GM18909 (cell line): ENCODE measurements at regions not wholly inside any gene's neighbourhood (a gene's known extent, or its start where the extent isn't known, plus 50 kb on each side); places are given as distances from the start of the nearest gene placed in this dataset.
"Not testable (repeated sequence)": the region's sequence is repeated elsewhere in the genome, so short reads cannot be mapped to it uniquely, and the experiment has no call there.

ENCODE experiments used
- ATAC-seq: cut with Tn5 transposase; IDR thresholded peaks from one replicate; pipeline ENCODE4 v1.9.1; 2021; ENCODE audit warnings: mild to moderate bottlenecking; ENCODE audit not compliant: unreplicated experiment, poor library complexity

DNA sequence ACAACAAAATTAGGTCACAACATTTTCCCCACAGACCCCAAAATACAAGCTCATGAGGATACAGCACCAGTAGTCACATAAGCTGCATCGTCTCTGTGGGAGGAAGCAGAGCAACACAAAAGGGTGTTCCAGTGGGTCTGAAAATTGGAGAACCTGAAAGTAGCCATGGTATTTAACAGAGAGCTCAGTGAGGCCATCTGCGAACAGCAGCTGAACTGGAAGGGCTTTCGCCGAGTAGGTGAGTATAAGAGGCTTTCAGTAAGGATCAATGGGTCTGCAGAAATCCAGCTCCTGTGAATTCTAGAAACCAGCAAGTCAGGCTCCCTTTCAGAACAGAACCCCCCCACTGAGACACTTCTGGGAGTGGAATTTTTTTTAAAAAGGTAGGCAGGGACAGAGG, 120.0 kb upstream of the RREB1 start:
- ATAC-seq, result no peak

DNA sequence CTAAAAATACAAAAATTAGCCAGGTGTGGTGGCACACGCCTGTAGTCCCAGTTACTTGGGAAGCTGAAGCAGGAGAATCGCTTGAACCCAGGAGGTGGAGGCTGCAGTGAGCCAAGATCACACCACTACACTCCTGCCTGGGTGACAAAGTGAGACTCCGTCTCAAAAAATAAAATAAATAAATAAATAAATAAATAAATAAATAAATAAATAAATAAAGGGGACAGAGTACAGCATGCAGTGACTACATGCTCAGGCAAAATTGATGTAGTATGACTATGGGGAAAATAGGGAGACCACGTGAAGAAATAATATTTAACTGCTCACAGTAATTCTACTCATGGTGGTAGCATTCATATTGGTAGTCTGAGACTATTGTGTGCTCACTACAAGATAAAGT, 117.7 kb upstream of the RREB1 start:
- not testable (repeated sequence) for ATAC-seq

DNA sequence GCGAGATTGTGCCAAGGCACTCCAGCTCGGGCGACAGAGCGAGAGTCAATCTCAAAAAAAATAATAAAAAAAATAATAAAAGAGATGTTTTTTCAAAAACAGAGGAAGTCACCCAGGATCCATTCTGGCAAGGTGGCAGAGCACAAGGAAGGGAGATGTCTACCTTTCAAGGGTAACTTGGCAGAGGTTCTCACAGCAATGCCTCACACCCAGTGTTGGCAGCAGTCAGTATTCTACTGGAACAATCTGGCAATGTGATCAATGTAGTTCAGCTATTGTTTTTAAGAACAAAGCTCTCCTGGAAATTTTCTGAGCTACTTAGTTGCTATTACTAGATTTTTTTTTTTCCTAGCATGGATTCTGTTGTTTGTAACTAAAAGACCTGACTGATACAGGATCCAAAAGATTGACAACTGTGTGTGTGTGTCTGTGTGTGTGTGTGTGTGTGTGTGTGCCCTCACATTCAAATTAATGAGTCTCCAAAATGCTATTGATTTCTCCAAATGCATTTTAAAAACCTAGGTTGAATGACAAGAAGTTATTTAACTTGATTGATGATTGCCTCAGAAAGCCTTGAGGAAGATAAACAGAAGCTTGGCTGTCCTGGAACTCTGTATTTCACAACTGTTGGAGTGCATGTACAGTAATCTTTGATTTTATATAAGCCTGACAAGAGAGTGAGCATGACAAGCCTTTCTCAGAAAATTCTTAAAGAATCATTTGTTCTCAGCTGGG, 114.1 kb upstream of the RREB1 start:
- ATAC-seq, result no peak

DNA sequence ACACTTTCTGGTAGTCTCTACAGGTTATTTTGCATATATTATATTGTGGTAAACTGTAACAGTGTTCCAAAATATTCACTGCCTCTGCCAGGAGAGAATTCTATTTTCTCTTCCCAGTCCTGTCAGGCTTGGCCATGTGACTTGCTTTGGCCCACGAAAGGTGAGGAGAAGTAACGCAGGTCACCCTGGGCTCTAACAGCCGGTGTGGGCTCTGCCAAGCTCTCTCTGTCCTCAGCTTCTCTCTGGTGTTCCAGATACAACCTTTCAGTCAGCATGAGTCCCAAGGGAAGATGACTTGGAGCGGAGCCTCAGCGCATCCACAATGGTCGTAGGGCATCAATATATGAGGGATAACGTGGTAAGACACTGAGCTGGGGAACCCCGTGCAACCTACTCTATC, 113.0 kb upstream of the RREB1 start:
- ATAC-seq, result no peak

DNA sequence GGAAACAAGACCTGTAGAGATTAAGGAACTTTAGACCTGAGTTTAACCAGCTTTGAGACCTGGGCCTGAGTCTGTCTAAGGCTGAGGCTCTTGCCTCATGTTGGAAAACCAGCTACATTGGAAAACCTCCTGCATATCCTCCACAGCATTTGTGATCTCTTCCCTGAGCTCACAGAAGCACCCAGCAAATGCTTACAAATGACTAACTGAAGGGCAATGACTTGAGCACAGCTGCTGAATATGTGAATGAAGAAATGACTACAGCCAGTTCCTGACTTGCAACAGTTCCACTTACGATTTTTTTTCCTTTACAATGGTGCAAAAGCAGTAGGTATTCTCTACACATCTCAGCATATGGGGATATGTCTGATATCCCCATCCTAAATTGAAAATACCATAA, 112.4 kb upstream of the RREB1 start:
- no peak for ATAC-seq

DNA sequence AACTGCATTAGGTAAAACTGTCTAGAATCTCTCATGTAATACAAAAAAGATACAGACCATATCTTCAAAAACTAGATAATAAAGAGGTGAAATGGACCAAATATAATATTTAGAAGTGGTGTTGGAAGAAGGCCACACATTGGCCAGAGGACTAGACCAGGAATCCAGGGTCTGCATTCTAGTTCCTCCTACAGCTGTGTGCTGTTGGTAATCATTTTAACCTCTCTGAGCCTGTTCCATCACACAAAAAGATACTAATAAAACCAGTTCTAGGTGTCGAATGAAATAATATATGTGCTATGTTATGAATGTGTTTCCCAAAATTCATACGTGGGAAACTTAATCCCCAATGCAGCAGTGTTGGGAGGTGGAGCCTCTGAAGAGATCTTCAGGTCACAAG, 111.6 kb upstream of the RREB1 start:
- ATAC-seq, result no peak

DNA sequence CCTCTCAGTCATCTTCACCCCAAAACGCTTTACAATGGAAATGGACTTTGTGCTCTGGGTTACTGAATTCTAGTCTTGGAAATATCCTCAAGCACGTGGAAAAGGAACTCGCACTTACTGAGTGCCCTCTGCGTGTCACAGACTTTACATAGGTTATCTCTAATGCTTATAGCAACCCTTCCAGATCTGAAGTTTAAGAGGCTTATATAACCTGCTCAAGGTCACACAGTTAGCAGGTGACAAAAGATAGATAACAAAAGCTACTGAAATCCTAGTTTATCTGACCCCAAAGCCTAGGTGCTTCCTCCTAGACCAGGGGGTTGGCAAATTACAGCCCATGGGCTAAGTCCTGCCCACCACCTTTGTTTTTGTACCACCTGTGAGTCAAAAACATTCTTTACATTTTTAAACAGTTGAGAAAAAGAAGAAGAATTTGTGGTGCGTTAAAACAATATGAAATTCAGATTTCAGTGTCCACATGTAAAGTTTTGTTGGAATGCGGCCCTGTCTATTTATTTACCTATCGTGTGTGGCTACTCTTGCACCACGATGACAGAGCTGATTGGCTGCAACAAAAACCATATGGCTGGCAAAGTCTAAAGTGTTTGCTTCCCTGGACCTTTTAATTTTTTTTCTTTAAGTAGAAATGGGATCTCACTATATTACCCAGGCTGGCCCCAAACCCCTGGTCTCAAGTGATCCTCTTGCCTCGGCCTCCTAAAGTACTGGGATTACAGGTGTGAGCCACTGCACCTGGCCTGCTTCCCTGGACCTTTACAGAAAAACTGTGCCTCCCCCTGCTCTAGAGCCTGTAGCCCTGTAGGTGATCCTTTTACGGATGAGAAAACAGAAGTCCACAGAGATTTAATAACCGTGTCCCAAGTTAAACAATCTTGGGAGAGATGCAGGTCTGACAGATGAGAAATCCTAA, 110.2 kb upstream of the RREB1 start:
- ATAC-seq, result no peak

DNA sequence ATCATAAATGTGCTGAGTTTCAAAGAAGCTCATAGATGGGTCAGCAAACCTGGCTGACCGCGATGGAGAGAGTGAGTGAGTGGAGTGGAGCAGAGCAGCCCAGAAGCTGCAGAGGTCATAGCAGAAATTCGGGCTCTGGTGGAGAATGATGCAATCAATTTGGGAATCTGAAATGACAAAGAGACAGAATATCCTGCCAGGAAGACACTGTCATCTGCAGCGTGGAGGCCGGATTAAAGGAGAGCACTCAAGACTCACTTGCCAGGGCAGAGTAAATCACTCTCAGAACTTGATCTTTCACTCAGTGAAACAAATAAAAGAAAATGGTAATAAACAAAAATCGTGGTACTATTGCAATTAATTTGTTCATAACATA, 109.6 kb upstream of the RREB1 start:
- ATAC-seq, result no peak

DNA sequence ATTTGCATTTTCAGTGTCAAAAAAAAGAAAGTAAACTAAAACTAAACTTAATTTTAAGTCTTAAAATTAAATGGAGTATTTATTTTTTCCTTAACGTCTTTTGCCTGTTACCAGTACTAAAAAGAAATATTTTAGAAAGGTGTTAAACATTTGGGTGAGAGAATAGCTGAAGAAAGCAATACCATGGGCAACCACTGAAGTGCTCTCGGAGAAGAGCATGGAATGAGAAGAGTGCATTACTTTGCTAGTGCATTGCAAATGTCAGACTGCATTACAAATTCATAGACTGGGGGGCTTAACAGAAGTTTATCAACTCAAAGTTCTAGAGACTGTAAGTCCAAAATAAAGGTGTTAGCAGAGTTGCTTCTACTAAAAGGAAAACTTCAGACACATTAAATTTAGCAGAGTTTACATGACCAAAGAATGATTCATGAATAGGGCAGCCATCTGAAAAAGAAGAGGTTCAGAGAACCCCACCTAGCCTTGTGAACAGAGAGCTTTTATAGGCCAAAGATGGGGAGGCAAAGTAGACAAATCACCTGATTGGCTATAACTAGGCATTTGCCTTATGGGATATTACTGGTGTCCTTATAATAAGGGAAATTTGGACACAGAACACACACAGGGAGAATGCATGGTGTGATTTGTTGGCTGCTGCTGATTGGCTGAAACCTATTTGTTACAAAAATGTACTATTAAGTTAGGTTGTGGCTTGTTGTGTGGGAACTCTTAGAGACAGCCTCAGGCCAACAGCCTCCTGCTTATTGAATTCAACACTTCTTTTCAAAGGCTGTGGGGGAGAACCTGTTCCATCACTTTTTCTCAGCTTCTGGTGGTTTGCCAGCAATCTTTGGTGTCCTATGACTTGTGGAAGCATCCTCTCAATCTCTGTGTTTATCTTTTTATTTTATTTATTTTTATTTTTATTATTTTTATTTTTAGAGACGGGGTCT, 106.7 kb upstream of the RREB1 start:
- ATAC-seq, result no peak

DNA sequence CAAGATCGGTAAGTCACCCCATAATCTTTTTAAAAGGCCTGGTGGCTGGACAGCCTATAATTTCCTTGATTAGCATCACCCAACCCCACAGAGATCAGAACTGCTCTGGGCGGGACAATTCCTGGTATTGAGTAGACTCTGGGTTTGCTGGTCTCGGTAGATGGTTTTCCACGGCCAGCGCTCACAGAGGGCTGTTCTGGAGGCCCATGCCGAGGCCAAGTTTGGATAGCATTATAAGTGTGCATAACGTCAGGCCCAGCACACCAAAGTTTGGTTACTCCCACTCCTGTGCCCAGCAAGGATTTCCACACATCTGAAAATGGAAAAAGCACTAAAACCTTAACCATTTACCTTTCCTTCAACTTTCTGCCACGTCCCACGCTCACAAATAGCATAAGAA, 104.7 kb upstream of the RREB1 start:
- no peak for ATAC-seq

DNA sequence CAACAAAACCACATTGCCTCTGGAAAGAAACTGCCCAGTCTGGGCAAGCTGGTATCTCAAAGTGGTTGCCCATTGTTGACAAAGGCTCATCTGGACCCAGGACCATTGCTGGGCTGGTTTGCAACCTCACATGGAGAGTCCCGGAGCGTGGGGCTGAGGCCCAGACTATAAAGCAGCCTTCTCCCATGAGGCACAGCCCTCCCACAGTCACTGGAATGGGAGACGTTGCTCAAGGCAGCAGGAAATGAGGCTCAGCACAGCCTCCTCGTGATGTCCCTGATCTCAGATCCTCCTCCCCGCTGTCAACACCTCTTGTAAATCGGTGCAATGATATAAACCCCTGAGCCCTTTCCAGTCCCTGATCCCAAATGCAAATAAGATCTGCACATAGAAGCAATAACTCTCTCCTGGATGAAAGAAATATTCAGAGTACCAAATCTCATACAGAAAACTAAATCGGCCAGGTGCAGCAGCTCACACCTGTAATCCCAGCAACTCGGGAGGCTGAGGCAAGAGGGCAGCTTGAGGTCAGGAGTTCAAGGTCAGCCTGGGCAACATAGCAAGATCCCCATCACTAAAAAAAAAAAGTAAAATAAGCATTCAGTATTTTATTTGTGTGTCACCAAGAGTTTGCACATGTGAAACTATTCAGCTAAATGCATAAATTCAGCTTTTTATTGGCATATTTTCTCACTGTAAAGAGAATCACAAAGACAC, 103.0 kb upstream of the RREB1 start:
- ATAC-seq, result no peak

DNA sequence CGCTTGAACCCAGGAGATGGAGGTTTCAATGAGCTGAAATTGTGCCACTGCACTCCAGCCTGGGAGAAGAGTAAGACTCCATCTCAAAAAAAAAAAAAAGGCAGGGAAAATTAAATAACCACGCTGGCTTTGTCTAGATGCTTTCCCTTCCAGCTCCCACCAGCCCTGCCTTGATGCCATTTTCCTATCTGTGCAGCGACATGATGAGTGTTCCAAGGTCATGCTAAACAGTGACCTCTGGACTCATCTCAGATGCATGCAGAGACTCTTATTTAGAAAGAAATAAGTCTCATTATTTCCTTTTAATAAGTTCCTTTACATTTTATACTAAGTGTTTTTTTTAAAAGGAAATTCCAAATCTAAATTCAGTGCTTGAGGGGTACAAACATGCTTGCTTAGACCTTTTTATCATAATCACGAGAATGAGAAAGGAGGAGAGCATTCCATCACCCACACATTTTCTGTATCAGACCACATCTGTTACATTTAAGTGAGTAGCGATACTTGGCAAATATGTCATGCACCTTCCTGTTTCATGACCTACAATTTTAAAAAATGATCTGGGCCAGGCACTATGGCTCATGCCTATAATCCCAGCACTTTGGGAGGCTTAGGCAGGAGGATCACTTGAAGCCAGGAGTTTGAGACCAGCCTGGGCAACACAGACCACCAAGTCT, 101.1 kb upstream of the RREB1 start:
- ATAC-seq, result no peak

DNA sequence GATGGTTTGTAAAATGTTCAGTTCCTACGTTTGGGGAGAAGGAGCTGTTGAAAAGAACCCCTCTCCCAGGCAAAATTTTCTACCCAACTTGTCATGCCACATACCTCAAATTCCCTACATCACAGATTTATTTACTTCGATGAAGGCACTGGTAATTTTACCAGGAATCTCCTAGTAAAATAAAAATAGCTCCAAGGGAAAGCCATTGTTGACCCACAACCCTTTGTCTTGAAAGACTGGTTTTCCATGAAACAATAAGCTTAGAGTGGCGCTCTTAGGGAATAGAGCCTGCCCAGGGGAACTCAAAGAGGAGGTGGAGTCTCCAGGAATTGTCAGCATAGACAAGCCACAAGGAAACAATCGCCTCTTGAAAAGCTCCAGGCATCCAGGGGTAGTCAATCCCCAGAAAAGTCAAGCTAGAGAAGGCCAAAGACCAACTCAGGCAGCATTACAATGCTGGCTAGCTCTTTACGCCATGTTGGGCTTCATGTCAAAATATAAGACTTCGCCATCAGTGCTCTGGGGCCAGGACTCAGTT, 99.2 kb upstream of the RREB1 start:
- ATAC-seq, result no peak

DNA sequence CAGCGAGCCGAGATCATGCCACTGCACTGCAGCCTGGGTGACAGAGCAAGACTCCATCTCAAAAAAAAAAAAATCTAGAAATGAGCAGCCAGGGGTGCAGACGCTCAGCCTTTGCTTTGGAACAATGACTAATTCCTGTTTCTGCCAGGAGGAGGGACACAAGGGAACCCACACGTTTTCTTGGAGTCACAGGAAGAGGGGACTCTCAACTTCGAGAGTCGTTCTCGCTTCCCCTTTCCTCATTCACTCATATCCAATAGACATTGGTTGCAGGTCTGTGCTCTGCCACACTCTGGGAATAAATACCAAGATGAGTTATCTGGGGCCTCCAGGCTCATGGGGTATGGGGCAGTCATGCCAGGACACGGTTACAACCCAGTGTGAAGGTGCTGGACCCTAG, 91.5 kb upstream of the RREB1 start:
- ATAC-seq, result no peak

DNA sequence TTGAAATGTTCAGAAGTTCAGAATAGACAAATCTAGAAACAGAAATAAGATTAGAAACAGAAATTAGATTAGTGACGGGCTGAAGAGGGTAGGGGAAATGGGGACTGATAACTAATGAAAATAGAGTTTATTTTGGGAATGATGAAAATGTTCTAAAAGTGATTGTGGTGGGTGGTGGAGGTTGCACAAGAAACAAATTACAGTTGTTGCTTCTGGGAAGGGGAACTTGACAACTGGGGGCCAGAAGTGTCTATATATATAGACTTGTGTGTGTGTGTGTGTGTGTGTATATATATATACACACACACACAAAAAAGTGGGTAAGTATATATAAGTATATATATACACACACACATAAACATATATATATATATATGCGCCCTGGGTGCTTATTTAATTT, 86.5 kb upstream of the RREB1 start:
- no peak for ATAC-seq

DNA sequence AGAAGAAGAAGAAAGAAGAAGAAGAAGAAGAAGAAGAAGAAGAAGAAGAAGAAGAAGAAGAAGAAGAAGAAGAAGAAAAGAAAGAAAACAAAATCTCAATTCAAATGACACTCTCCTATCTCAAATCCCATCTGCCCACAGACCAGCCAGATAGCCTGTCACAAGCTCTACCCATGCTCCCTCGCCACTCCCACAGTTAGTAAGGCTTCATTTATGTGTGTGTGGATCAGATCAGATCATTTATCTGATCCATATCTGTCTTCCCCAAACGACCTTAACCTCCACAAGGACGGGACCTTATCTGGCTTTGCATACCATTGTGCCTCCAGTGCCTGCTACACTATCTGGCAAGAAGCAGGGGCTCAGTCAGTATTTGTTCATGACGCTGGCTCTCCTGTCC, 81.9 kb upstream of the RREB1 start:
- ATAC-seq, result no peak

DNA sequence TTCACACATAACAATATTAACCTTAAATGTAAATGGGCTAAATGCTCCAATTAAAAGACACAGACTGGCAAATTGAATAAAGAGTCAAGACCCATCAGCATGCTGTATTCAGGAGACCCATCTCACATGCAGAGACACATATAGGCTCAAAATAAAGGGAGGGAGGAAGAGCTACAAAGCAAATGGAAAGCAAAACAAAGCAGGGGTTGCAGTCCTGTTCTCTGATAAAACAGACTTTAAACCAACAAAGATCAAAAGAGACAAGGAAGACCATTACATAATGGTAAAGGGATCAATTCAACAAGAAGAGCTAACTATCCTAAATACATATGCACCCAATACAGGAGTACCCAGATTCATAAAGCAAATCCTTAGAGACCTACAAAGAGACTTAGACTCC, 78.8 kb upstream of the RREB1 start:
- ATAC-seq, result not testable (repeated sequence)

DNA sequence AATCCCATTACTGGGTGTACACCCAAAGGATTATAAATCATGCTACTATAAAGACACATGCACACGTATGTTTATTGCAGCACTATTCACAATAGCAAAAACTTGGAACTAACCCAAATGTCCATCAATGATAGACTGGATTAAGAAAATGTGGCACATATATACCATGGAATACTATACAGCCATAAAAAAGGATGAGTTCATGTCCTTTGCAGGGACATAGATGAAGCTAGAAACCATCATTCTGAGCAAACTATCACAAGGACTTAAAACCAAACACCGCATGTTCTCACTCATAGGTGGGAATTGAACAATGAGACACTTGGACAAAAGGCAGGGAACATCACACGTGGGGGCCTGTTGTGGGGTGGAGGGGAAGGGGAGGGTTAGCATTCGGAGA, 76.8 kb upstream of the RREB1 start:
- ATAC-seq, result not testable (repeated sequence)

DNA sequence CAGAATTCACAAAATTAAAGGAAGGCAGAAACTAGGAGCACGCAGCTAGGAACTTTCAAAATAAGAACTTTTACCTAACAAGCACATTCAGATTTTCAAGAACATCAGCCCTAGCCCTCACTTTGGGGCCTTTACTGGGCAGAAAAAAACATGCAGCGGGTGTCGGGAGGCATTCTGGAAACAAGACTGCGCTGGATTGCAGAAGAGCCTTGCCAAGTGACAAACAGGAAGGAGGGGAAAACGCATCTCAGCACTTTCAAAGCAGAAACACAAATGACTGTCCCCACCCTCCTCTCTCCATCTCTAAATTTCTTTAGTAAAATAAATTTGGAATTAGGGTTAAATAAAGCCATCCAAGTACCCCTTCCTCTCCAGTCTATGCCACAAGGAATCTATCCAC, 74.6 kb upstream of the RREB1 start:
- ATAC-seq, result no peak
